Fibroblast of villous mesenchyme (primary cell): ENCODE measurements at regions not wholly inside any gene's neighbourhood (a gene's known extent, or its start where the extent isn't known, plus 50 kb on each side); places are given as distances from the start of the nearest gene placed in this dataset.

Experiments used
- DNase-seq: peaks from one replicate; pipeline ENCODE4 v3.0.0-alpha.2; 2010; ENCODE audit warnings: low read depth
- H3K4me3 ChIP-seq: 2 replicates; pipeline ENCODE4 v1.5.1; 2011; ENCODE audit warnings: low read depth, mild to moderate bottlenecking, low read length
- TF ChIP-seq, protein P1 (sequence below): IDR thresholded peaks from 2 replicates; pipeline ENCODE4 v1.5.1; 2012; ENCODE audit warnings: low read depth, mild to moderate bottlenecking, low read length; ENCODE audit not compliant: insufficient read depth

DNA sequence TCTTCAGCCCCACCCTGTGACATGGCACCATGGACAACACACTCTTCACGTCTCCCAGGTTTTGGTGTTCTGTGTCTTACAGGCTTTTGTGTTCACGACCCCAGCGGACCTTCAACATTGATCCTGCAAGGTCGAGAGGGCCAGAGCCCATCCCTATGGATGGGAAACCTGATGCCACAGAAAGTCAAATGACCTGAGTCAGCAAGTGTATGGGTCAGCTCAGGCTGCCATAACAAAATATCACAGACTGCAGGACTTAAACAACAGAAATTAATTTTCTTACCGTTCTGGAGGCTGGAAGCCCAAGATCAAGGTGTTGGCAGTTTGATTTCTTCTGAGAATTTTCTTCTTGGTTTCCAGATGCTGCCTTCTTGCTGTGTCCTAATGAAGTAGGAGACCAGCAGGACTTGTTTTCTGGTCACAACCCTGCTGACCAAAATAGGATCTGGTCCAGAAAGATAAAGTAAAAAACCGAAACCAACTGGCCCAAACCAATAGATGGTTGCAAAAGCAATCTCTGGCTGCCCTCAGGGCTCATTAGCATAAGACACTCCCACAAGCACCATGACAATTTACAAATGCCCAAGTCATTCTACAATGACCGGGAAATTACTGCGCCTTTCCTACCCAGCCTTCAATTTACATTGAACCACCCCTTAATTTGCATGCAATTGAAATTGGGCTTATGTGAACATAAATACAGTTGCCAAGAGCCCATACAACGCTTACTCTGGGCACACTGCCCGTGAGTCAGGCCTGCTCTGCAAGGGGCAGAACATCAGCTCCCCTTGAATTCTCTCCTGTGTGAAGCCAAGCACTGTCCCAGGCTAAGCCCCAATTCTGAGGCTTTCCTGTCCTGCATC is 82.9 kb upstream of the SLC22A11 start:
- TF ChIP-seq, protein P1, sequence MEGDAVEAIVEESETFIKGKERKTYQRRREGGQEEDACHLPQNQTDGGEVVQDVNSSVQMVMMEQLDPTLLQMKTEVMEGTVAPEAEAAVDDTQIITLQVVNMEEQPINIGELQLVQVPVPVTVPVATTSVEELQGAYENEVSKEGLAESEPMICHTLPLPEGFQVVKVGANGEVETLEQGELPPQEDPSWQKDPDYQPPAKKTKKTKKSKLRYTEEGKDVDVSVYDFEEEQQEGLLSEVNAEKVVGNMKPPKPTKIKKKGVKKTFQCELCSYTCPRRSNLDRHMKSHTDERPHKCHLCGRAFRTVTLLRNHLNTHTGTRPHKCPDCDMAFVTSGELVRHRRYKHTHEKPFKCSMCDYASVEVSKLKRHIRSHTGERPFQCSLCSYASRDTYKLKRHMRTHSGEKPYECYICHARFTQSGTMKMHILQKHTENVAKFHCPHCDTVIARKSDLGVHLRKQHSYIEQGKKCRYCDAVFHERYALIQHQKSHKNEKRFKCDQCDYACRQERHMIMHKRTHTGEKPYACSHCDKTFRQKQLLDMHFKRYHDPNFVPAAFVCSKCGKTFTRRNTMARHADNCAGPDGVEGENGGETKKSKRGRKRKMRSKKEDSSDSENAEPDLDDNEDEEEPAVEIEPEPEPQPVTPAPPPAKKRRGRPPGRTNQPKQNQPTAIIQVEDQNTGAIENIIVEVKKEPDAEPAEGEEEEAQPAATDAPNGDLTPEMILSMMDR: no peak
- DNase-seq: no peak
- H3K4me3 ChIP-seq: no peak overlapping the region

- H3K4me3 ChIP-seq: no peak overlapping the region
- DNase-seq: no peak
- TF ChIP-seq, protein P1: no peak
Observed at GRCh38 chr11:64474680-64475079, 81.1 kb upstream of the SLC22A11 start.

- TF ChIP-seq, protein P1: no peak
- DNase-seq: no peak
- H3K4me3 ChIP-seq: no peak overlapping the region
Observed at GRCh38 chr11:64475145-64475544, 80.6 kb upstream of the SLC22A11 start.

DNA sequence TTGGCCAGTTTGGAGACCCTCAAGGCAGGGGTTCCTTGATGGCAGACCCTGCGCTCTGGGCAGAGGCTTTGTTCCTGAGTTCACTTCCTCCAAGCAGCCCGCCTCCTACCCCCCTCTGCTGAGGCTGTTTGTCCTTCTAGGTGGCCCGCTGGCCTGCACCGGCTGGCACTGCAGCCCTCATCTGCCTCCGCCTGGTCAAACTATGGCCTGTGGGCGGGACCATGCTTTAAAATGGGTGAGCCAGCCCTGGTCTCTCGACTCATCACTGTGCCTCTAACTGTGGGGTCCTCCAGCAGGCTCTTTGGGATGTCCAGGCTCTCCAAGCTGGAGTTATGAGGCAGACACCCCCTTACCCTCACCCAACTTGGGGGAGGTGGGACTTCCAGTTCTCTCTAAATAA is 78.9 kb upstream of the SLC22A11 start:
- H3K4me3 ChIP-seq: no peak overlapping the region
- no peak for DNase-seq
- TF ChIP-seq, protein P1: no peak

GRCh38 chr11:64477675-64478074 is 78.1 kb upstream of the SLC22A11 start:
- DNase-seq: no peak
- no peak overlapping the region for H3K4me3 ChIP-seq
- TF ChIP-seq, protein P1: no peak

DNA sequence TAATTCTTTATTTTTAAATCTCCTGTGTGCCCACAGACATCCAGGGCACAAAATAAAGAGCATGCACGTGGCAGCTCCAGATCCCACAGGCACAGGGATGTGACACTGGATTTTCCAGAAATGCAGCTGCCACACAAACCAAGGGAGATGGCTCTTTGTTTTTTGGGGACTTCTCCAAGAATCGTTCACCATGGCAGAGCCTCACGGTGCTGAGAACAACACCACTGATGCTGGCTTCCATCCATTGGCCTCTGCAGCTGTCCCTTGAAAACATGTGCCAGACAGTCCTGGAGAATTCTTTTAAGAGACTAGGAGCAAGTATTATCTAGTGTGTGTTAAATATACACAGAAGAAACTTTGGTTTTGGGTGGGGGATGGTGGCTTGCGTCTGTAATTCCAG is 73.2 kb upstream of the SLC22A11 start:
- TF ChIP-seq, protein P1: no peak
- no peak overlapping the region for H3K4me3 ChIP-seq
- DNase-seq: no peak
